ENCODE measurements at regions not wholly inside any gene's neighbourhood (a gene's known extent, or its start where the extent isn't known, plus 50 kb on each side); places are given as distances from the start of the nearest gene placed in this dataset.

DNA sequence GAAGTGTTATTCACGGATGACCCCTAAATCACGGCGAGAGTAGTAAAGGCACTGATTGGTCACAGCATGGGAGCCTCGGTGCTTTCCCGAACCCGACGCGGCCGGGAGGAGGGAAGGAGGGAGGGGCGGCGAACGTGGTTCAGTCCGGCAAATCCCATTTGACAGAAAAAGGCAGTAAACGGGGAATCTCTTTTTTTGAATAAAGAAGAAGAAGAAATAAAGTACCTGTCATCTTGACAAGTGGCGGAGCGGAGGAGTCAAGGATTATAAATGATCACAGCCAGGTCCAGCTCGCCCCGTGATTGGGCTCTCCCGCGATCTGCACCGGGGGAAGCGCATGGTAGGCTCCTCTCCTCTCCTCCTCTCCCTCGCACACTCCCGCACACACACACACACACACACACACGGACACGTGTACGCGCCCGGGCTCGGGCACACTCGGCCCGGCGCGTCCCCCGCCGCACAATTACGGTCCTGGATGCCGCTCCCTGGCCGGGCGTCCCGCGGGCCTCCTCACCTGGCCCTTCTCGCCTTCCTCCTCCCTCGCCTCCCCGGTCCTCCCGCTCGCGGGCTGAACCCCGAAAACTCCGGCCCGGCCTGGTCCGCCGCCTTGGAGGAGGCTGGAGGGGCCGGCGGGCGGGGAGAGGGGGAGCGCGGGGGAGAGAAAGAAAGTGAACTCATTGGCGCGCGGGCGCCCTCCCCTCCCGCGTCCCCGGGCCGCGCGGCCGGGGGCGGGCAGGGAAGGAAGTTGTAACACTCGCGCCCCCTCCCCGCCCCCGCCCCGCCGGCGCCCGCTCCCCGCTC lies 99.2 kb upstream of the TENM3 start:
- DNase-seq (ENCODE audit: low spot score) = no peak

- no peak for DNase-seq (ENCODE audit: low spot score)
These were observed 98.4 kb upstream of the TENM3 start for GRCh38 chr4:182144626-182145333.

DNA sequence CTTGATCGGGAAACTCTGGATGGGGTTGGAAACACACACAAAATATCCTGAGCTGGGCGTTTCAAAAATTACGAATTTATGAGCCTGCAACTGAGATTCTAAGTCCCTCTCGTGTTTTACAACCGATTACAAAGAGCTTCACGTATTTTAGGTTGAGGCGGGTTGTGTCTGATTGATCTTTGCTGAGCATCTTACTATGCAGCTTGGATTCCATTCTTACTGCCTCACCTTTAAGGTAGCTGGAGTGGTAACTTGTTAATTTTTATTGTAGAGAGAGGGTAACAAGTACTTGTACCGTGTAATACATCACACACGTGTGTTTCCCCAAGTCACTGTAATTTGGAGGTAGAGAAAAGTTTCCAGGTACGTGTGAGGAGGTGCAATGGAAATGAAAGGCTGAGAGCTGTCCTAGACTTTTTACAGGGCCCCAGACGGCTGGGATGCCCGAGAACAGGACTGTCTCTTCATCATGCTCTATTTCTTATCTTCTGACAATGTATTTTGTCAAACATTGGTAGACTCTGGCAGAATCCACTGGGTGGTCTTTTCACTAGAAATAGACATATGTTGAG lies 97.8 kb upstream of the TENM3 start:
- DNase-seq (ENCODE audit: low spot score) = no peak

DNA sequence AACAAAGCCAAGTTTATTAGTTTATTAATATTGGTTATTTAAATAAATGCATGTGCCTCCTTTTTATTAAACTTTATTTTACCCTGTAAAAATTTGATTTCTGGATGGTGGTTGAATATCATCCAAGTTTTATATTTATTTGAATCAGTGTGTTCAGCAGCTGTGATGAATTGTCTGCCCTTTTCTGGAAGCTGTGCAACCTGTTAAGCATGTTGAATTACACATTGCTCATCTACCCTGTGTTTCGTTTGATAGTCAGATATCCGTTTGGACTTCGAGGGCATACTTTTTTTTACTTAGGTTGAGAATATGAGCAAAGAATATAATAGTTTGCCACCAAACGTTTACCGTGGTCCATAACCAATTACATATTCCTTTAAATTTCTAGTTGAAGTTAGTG lies 95.8 kb upstream of the TENM3 start:
- no peak for DNase-seq (ENCODE audit: low spot score)

DNA sequence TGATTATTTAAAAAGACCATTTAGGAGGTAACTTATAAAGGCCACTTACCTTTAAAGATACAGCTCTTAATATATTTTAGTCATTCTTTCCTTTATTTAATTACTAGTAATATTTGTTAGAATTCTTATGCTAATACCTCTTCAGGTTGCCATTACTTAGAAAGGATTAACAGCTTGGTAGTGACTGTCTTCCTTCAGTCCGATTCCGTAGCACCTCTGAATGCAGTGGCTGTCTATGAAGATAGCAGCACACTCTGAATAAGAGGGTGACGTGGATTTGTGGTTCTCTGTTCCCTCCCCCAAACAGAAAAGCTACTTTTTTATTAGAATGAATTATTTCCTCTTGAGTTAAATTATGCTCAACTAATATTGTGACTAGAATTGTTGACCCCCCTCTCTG lies 92.6 kb upstream of the TENM3 start:
- DNase-seq (ENCODE audit: low spot score) = no peak

DNA sequence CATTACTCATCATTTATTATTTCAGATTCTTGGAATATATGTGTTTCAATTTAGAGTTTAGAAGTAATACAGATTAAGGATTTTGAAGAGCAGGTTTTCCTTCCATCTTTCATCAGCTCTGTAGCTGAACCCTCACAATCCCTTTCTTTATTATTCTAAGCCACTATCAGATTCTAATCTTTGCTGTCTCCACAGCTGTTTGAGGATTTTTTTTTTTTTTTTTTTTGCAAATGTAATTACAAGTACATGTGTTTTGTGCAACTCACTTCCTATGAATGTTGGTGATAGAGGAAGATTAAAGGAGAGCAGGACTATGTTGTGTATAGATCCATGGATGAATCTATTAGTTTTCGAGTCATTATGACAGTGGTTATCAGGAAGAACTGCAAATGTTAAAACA lies 87.4 kb upstream of the TENM3 start:
- no peak for DNase-seq (ENCODE audit: low spot score)

GRCh38 chr4:182163180-182163579 lies 80.0 kb upstream of the TENM3 start:
- DNase-seq (ENCODE audit: low spot score) = no peak

- no peak for DNase-seq (ENCODE audit: low spot score)
These were observed 73.6 kb upstream of the TENM3 start for GRCh38 chr4:182169572-182169971.

- no peak for DNase-seq (ENCODE audit: low spot score)
These were observed 73.2 kb upstream of the TENM3 start for GRCh38 chr4:182169987-182170386.

DNA sequence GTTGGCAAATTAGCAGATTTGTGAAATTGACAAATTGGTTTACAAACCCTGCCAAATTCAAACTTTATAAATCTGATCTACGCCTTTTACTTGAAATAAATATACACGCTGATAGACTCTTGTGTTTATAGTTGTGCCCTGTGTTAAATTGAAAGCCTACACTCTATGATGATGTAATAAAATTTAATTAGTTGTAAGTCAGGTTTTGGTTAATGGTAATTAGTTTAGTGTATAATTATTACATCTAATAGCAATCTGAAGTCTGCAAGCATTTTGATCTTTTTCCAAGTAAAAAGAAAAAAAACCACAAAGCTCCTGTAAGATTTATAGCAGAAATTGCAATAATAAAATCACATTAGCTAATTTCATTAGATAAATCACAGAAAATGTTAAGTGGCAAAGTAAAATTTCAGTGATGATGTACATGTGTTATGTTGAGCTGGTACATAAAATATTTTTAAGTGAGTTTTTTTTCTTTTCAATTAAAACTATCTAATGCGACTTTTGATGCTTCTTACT lies 72.7 kb upstream of the TENM3 start:
- DNase-seq (ENCODE audit: low spot score) = no peak

GRCh38 chr4:182174979-182175378 lies 68.2 kb upstream of the TENM3 start:
- no peak for DNase-seq (ENCODE audit: low spot score)

DNA sequence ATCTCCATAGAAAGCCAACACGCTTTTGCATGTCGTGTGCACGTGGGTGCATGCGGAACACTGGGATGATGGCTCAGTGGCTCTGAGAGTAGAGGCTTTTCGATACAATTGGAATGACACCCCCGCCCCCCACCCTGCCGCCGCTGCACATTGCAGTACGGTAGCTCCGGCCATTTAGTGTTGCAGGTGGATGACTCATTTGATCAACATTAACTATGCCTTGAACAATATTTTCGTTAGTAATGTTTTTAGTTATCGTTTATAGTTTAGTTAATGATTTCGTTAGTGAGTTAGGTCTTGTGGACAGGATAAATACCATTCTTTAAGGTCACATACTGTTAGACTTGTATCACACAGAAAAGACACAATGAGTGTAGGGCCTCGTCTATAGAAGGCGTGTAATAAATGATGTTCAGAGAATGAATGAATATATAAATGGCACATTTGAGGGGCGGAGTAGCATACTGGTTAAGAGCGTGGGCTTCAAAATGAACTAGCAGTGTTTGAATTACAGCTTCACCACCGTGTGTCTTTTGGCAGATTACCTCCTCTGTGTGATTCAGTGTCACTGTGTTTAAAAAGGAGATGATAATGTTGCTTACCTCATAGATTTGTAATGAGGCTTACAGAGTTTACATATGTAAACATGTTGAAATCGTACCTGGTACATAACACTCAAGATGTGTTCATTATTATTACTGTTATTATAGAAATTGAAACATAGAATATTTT lies 67.2 kb upstream of the TENM3 start:
- no peak for DNase-seq (ENCODE audit: low spot score)

DNA sequence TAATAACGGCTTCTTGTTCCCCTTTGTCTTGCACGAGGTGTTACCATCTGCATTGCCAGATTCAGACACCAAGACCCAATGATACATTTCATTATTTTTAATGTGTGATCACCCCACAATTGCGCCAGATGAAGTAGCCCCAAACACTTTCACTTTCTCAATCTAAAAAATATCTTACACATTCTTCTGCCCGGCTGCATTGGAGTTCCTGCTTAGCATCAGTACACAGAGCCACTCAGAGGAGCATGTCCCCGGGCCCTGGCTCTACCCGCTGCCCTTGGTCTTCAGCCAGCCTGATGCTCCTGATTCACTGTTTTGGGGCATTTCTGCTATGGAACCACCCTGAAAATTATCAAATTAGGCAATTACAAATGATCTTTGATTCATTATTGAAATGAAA lies 66.0 kb upstream of the TENM3 start:
- no peak for DNase-seq (ENCODE audit: low spot score)

DNA sequence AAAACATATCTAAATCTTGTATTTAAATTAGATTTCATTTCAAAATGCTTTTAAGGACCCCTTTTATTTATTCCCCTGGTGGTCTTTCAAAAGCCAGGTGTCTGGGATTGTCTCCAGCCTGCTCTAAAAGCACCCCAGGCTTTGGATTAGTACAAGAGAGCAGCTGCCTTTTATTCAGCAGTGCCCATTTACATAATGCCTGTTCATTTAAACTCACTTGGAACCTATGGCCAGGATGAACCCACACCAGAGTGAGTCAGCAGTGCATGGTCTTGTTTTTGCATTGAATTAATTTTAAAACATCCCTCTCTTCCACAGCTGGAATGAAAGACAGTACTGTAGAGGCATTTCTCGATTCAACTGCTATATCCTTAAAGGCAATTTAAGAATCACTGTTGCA lies 64.1 kb upstream of the TENM3 start:
- DNase-seq (ENCODE audit: low spot score) = no peak

- DNase-seq (ENCODE audit: low spot score) = no peak
These were observed 63.5 kb upstream of the TENM3 start for GRCh38 chr4:182179751-182180150.

DNA sequence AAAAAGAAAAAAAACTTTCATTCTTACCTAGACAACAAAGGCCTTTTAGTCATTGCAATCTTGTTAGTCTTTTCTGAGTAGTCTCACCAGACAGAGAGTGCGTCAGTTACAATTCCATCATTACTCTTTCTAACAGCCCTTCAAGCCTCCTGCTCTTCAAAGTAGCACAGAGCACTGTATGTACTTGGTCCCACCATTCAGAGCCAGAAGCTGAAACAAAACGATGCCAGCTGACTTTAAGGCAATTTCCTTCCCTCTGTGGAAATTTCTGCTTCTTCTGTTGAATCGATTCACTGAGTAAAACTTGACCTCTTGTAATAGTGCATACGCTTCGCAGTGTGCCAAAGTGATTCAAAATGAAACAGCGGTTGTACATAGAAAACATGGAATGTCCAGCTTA lies 57.7 kb upstream of the TENM3 start:
- no peak for DNase-seq (ENCODE audit: low spot score)

- DNase-seq (ENCODE audit: low spot score) = no peak
These were observed 55.5 kb upstream of the TENM3 start for GRCh38 chr4:182187674-182188073.

DNA sequence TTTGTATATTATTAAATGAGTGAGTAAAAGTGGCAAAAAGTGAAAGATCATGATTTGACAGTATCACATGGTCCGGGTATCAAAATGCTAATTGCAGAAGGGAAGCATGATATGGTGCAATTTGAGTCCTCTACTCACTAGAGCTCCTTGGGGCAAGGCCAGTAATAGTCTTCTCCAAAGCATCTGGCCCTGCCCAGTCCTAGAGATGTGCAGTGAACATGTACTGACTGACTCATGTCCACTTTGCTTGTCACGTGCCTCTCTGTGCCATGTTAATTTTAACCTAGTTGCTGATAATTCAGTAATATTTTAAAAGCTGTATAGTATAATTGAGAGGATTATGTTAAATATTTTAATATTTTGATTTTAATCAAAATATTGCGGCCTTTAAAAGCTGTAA lies 54.6 kb upstream of the TENM3 start:
- no peak for DNase-seq (ENCODE audit: low spot score)

- DNase-seq (ENCODE audit: low spot score) = no peak
These were observed 53.9 kb upstream of the TENM3 start for GRCh38 chr4:182189103-182189878.

- DNase-seq (ENCODE audit: low spot score) = no peak
These were observed 52.9 kb upstream of the TENM3 start for GRCh38 chr4:182190306-182190705.

DNA sequence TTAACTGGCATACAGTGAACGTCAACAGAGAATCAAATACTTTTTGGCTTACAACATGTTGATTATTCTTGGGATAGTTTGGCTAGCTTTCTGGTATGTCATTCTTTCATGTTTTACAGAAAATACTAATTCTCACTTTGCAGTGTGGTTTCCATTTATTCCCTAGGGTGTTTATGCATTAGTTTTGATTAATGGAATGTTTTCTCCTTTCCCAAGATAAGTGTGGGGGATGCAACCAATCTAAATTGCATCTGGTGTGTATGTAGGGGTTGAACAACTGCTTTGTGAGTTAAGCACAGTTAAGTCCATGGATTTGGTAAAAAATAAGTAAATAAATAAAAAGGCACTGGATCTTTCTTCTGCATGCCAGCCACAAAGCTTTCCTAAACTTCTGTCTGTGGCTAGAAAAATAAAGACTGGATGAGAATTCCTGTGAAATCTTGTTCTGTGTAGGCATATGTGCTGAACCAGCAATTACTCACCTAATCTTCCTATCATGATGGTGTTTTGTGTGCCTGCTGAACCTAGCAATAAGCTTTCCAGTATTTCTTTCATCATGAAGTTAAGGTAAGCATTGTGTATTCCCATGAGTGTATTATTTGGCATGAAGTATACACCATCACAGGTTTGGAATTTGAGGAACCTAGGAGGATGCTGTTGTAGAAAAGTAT lies 50.6 kb upstream of the TENM3 start:
- DNase-seq (ENCODE audit: low spot score) = no peak
